GM18909 (cell line): ENCODE measurements at regions not wholly inside any gene's neighbourhood (a gene's known extent, or its start where the extent isn't known, plus 50 kb on each side); places are given as distances from the start of the nearest gene placed in this dataset.
"Not testable (repeated sequence)": the region's sequence is repeated elsewhere in the genome, so short reads cannot be mapped to it uniquely, and the experiment has no call there.

Experiments used
- ATAC-seq: cut with Tn5 transposase; IDR thresholded peaks from one replicate; pipeline ENCODE4 v1.9.1; 2021; ENCODE audit warnings: mild to moderate bottlenecking; ENCODE audit not compliant: unreplicated experiment, poor library complexity

GRCh38 chr10:34016576-34016975 is 682.1 kb upstream of the NRP1 start:
- no peak for ATAC-seq

GRCh38 chr10:34015700-34016099 is 681.2 kb upstream of the NRP1 start:
- ATAC-seq, result no peak

DNA sequence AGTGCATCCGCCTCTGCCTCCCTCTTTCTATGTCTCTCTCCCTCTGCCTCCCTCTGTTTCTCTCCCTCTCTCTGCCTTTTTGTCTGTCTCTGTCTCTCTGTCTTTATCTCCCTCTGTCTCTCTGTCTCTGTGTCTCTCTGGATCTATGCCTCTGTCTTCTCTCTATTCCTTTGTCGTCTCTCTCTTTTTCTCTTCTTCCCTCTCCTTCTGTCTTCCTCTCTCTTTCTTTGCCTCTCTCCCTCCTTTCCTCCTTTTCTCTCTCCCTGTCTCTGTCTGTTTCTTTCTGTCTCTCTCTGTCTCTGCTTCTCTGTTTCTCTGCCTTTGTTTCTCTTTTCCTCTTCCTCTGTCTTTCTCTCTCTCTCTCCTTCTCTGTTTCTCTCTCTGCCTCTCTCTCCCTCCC is 678.8 kb upstream of the NRP1 start:
- no peak for ATAC-seq

GRCh38 chr10:34010891-34011290 is 676.4 kb upstream of the NRP1 start:
- ATAC-seq, result no peak

DNA sequence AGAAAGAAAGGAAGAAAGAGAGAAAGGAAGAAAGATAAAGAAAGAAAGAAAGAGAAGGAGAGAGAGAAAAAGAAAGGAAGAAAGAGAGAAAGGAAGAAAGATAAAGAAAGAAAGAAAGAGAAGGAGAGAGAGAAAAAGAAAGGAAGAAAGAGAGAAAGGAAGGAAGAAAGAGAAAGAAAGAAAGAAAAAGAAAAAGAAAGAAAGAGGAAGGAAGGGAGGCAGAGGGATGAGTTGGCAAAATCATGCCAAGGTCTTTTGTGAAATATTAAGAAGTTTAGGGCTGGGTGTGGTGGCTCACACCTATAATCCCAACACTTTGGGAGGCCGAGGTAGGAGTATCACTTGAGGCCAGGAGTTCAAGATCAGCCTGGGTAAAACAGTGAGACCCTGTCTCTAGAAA is 675.8 kb upstream of the NRP1 start:
- ATAC-seq, result not testable (repeated sequence)

DNA sequence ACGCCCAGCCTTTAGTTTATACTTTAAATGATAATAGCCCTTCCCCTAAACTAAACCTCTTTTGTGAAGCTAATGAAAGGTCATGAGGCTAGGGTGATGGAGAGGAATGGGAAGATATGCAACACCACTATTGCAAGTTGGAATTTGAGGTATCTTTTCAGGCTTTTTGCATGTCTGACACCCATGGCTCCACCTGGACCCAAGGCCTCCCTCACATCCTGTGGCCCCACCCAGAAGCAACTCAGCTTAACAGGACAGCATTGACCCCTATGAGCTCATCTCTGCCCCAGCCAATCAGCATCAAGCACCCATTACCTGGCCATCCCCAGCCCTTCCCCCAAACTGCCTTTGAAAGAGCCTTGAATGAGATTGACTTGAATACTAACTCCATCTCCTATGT is 674.2 kb upstream of the NRP1 start:
- no peak for ATAC-seq

- ATAC-seq, result no peak
Measured at GRCh38 chr10:34006471-34006870, 672.0 kb upstream of the NRP1 start.

DNA sequence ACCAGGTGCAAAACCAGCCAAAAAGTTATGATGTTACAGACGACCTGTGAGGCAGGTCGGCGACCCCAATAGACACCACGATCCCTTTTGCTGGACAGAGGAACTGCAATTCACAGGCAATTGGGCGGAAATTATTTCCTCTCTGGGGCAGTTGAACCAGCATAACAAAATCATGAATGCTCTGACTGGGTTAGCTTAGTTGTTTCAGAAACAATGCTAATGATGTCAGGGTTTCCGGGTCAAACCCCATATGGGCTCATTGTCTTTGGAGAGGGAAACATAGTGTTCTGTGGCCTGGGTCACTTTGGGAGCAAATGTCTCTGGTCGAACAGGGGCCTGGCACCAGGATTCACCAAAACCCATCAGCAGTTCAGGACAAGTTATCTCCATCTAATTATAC is 669.1 kb upstream of the NRP1 start:
- no peak for ATAC-seq

GRCh38 chr10:34002896-34003295 is 668.4 kb upstream of the NRP1 start:
- ATAC-seq, result no peak

DNA sequence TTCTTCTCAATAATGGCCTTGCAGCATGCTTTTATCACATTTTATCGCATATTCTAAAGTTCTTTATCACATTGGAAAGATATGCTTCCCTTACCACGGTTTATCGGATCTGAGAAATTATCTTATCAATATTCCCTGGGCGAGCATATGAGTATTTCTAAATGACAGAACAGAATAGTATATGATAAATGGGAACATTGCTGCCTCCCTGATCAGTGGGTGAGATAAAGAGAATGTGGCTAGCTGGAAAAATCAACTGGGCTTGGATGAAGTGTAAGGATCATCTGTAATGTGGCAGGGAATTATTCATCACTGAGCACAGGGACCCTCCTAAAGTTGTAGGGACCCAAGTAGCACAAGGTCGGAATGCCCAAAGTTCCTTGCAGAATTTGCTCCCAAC is 667.4 kb upstream of the NRP1 start:
- ATAC-seq, result no peak

DNA sequence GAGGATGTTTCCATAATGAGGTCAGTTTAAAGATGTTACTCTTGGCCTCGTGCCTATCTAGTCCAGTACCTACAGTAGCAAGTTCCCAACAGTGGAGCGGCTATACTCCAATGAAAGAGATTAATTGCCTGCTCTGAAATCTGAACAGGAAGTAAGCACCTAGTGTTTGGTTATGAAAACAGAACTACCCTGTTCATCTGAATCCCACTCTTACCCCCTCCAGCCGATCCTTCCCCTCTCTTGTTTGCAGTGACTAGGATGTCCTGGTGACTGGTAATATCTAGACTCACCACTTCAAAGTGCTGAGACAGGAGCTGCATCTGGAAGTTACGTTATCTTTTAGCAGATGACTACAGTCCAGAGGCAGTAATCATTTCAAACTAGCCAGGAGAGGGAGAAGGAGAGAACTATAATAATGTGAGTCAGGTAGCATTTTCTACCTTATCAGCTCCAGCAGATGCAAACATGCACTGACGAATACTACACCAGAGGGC is 666.7 kb upstream of the NRP1 start:
- no peak for ATAC-seq

GRCh38 chr10:33993917-33994316 is 659.5 kb upstream of the NRP1 start:
- ATAC-seq, result no peak

- ATAC-seq, result no peak
Measured at GRCh38 chr10:33991924-33992323, 657.5 kb upstream of the NRP1 start.

DNA sequence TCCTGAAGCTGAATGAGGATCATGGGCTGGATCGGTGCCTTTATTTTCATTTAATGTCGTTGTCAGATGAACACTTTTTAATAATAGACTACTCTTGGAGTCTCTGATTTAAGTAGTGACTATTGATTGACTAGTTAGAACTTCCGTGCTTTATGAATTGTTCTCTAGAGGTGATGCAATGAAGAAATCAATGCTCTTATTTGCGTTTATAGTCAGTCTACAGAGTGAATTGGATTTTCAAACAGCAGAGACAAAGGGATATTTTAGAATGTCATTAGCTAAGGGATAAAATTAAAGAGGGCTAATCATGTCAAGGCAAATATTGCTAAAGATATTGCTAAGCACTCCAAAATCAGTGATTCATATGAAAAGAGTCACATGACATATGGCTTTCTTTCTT is 652.0 kb upstream of the NRP1 start:
- ATAC-seq, result no peak

- ATAC-seq, result no peak
Measured at GRCh38 chr10:33986016-33986415, 651.5 kb upstream of the NRP1 start.

- ATAC-seq, result no peak
Measured at GRCh38 chr10:33982995-33983394, 648.5 kb upstream of the NRP1 start.

DNA sequence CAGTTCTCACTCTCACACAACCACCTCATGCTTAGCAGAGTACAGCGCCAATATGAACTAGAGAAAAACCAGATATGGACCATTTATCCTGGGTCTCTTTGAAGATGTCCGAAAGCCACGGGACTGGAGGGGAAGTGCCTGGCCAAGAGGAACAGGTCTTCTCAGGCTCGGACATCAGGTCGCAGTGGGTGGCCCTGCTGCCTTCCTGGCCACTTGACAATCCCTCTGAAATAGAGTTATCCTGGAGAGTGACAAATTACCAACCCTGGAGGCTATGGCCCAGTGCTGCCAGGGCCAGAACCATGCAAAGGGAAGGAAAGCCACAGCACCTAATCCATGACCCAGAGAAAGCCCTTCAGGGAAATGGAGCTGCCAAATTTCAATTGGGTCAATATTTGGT is 646.8 kb upstream of the NRP1 start:
- ATAC-seq, result no peak

GRCh38 chr10:33979195-33979594 is 644.7 kb upstream of the NRP1 start:
- ATAC-seq, result no peak

DNA sequence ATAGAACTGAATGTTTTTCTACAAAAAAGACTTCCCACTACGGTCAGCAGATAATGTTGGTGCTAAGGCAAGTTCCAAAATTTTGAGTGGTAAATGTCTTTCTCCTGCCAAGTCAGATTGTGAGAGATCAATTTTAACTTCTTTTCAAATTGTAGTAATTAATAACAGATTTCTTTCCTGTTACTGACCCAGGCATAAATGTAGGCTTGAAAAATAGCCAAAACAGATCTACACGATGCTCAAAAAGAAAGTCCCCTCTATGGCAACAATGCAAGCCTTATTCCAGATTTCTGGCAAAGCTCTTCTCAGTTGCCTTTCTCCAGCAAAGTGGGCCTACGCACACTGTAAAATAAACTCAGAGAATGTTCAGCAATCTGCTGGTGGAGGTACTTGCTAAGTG is 641.0 kb upstream of the NRP1 start:
- ATAC-seq, result no peak

DNA sequence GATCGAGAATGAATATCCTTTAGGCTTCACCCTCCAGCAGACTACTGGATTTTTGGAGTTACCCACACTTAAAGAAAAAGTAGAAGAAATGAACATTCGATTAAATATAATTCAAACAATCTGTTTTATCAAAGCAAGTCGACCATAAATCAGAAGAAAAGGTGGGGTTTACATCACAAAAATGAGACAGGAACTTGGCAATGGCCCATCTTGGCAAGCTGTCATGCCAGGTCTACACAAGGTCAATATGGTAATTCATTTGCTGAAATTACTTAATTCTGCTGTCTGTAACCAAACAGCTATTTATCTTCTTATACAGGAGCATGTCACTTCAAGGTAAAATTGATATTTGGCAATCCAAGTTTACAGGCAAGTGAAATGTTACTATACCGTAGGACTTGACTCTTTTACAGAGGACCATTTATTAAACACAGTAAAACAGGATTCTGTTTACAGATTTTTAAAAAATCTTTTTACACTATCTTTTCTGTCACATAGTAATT is 640.6 kb upstream of the NRP1 start:
- no peak for ATAC-seq

- no peak for ATAC-seq
Measured at GRCh38 chr10:33968983-33969382, 634.5 kb upstream of the NRP1 start.

- no peak for ATAC-seq
Measured at GRCh38 chr10:33967606-33968120, 633.2 kb upstream of the NRP1 start.

- no peak for ATAC-seq
Measured at GRCh38 chr10:33966946-33967345, 632.5 kb upstream of the NRP1 start.
